Effector memory CD4-positive, alpha-beta T cell (primary cell): ENCODE measurements at regions not wholly inside any gene's neighbourhood (a gene's known extent, or its start where the extent isn't known, plus 50 kb on each side); places are given as distances from the start of the nearest gene placed in this dataset.

Experiments used
- DNase-seq, 3 donors: peaks; one replicate each; pipeline ENCODE4 v3.0.0-alpha.2; 2020
- H3K27ac ChIP-seq: 2 replicates; pipeline ENCODE4 v1.7.0; 2013; ENCODE audit warnings: mild to moderate bottlenecking, low read length, moderate library complexity; ENCODE audit not compliant: insufficient read depth, poor library complexity, severe bottlenecking
- H3K27me3 ChIP-seq: replicated peaks from 2 replicates; pipeline ENCODE4 v1.7.0; 2013; ENCODE audit warnings: mild to moderate bottlenecking, low read length; ENCODE audit not compliant: insufficient read depth, control insufficient read depth, poor library complexity, severe bottlenecking
- H3K36me3 ChIP-seq: 2 replicates; pipeline ENCODE4 v1.7.0; 2013; ENCODE audit warnings: mild to moderate bottlenecking, low read length, moderate library complexity; ENCODE audit not compliant: control insufficient read depth, insufficient read depth
- H3K4me1 ChIP-seq: 2 replicates; pipeline ENCODE4 v1.7.0; 2013; ENCODE audit warnings: low read length, mild to moderate bottlenecking; ENCODE audit not compliant: control insufficient read depth, insufficient read depth, poor library complexity, severe bottlenecking
- H3K4me3 ChIP-seq: 2 replicates; pipeline ENCODE4 v1.7.0; 2013; ENCODE audit warnings: low read length, low read depth, mild to moderate bottlenecking; ENCODE audit not compliant: insufficient read depth, poor library complexity, severe bottlenecking
- H3K9me3 ChIP-seq: 2 replicates; pipeline ENCODE4 v1.7.0; 2013; ENCODE audit warnings: mild to moderate bottlenecking, low read length, moderate library complexity; ENCODE audit not compliant: control insufficient read depth

DNA sequence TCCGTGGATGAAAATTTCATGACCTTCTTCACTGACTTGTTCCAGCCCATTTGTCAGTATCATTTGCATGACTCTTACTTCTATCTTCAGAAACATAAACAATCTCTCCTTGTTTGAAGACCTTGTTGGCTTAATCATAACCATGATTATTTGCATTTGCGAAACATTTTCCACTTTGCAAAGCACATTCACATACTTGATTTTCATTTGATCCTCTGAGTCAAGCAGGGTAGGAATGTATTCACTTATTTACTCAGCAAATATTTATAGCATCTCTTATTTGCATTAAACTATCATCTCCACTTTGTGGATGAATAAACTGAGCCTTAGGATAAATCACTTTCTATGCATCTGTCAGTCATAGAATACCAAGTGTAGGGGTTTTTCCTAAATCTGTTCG is 343.0 kb upstream of the SGCD start:
- H3K9me3 ChIP-seq, result no peaks in the 10 kb centered on the region
- no peaks in the 10 kb centered on the region for H3K4me1 ChIP-seq

GRCh38 chr5:155987265-155987810 is 339.6 kb upstream of the SGCD start:
- Histone ChIP-seq H3K4me1 (no peaks in the 10 kb centered on the region), H3K27ac (no peak overlapping the region), H3K4me3 (no peak overlapping the region), H3K36me3 (no peaks in the 10 kb centered on the region), H3K9me3 (no peaks in the 10 kb centered on the region), H3K27me3 (no peaks in the 10 kb centered on the region)
- no peak for DNase-seq

More for the DNA sequence above, 343.0 kb upstream of the SGCD start:
- H3K36me3 ChIP-seq, result no peaks in the 10 kb centered on the region
- DNase-seq, result no peak
- H3K27ac ChIP-seq, result no peak overlapping the region
- H3K27me3 ChIP-seq, result no peaks in the 10 kb centered on the region
- no peak overlapping the region for H3K4me3 ChIP-seq

- Histone ChIP-seq H3K27me3 (no peaks in the 10 kb centered on the region), H3K27ac (no peak overlapping the region), H3K9me3 (no peaks in the 10 kb centered on the region), H3K36me3 (no peaks in the 10 kb centered on the region), H3K4me1 (no peaks in the 10 kb centered on the region), H3K4me3 (no peak overlapping the region)
- DNase-seq, result no peak
Measured at GRCh38 chr5:155989879-155990278, 337.1 kb upstream of the SGCD start.

DNA sequence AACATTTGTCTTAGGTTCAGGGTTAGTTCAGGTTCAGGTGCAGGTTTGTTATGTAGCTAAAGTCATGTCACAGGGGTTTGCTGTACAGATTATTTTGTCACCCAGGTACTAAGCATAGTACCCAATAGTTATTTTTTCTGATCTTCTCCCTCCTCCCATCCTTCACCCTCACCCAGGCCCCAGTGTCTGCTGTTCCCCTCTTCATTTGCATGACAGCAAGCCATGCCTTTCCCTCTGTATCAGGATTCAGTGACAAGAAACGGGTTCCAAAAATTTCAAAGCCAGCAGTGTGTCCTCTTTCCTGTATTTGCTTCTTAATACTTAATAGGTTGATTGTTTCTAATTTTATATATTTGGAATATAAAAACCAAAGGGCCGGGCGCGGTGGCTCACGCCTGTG is 330.8 kb upstream of the SGCD start:
- no peaks in the 10 kb centered on the region for H3K27me3 ChIP-seq
- no peak overlapping the region for H3K4me3 ChIP-seq
- no peaks in the 10 kb centered on the region for H3K9me3 ChIP-seq
- no peaks in the 10 kb centered on the region for H3K4me1 ChIP-seq
- DNase-seq, result no peak
- H3K27ac ChIP-seq, result no peak overlapping the region
- H3K36me3 ChIP-seq, result no peaks in the 10 kb centered on the region

DNA sequence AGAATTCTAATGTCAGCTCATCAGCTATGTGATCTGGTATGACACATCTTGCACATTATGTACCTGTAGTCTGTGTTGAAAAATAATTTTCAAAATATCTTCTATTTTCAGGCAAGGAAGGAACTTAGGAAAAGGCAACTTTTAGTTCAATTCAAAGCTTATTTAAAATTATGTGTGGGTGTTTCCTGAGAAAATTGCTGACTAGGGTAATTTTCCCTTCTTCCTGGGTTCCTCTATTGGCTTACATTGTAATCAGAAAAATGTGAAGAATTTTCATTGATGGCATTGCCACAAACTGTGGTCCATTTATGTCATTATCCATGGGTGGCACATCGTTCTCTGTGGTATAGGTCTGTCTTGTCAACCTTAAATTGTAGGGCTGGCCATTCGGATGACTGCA is 328.7 kb upstream of the SGCD start:
- Histone ChIP-seq H3K4me1 (no peaks in the 10 kb centered on the region), H3K27ac (no peak overlapping the region), H3K4me3 (no peak overlapping the region), H3K36me3 (no peaks in the 10 kb centered on the region), H3K27me3 (no peaks in the 10 kb centered on the region), H3K9me3 (no peaks in the 10 kb centered on the region)
- no peak for DNase-seq

- no peak for DNase-seq
Measured at GRCh38 chr5:156000115-156000514, 326.8 kb upstream of the SGCD start.

GRCh38 chr5:156004754-156005153 is 322.2 kb upstream of the SGCD start:
- H3K36me3 ChIP-seq, result no peaks in the 10 kb centered on the region
- H3K4me1 ChIP-seq, result no peaks in the 10 kb centered on the region
- DNase-seq, result no peak
- H3K4me3 ChIP-seq, result no peak overlapping the region
- no peaks in the 10 kb centered on the region for H3K27me3 ChIP-seq
- H3K27ac ChIP-seq, result no peak overlapping the region
- H3K9me3 ChIP-seq, result no peaks in the 10 kb centered on the region

More at GRCh38 chr5:156000115-156000514, 326.8 kb upstream of the SGCD start:
- no peaks in the 10 kb centered on the region for H3K4me1 ChIP-seq
- H3K27me3 ChIP-seq, result no peaks in the 10 kb centered on the region
- no peaks in the 10 kb centered on the region for H3K9me3 ChIP-seq
- H3K27ac ChIP-seq, result no peak overlapping the region
- H3K4me3 ChIP-seq, result no peak overlapping the region
- H3K36me3 ChIP-seq, result no peaks in the 10 kb centered on the region

- DNase-seq, result no peak
- H3K9me3 ChIP-seq, result no peaks in the 10 kb centered on the region
- no peaks in the 10 kb centered on the region for H3K36me3 ChIP-seq
- no peaks in the 10 kb centered on the region for H3K4me1 ChIP-seq
- H3K4me3 ChIP-seq, result no peak overlapping the region
- H3K27me3 ChIP-seq, result no peaks in the 10 kb centered on the region
- H3K27ac ChIP-seq, result no peak overlapping the region
Measured at GRCh38 chr5:156006026-156006647, 320.8 kb upstream of the SGCD start.

- no peak for DNase-seq
- H3K36me3 ChIP-seq, result no peaks in the 10 kb centered on the region
- H3K27me3 ChIP-seq, result no peaks in the 10 kb centered on the region
Measured at GRCh38 chr5:156008844-156009243, 318.1 kb upstream of the SGCD start.

DNA sequence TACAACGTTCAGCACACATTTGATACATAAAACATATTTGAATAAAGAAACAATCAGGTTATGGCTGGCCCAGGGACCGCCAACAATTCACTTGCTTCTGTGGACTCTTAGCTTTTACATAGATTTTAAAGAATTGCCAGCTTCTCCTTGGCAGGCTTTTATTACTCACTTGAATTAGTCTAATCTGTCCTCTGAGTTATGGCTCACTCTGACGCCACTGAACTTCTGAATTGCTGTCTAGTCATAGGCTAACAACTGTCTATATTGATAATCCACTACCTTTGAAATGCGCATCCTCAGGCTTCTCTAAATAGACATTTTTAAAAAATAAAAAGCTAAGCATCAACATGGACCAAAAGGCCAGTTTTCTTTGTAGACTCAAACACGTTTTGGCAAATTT is 317.4 kb upstream of the SGCD start:
- Histone ChIP-seq H3K9me3 (no peaks in the 10 kb centered on the region), H3K4me1 (no peaks in the 10 kb centered on the region), H3K36me3 (no peaks in the 10 kb centered on the region), H3K4me3 (no peak overlapping the region), H3K27me3 (no peaks in the 10 kb centered on the region), H3K27ac (no peak overlapping the region)
- no peak for DNase-seq

More at GRCh38 chr5:156008844-156009243, 318.1 kb upstream of the SGCD start:
- no peak overlapping the region for H3K4me3 ChIP-seq
- no peak overlapping the region for H3K27ac ChIP-seq
- no peaks in the 10 kb centered on the region for H3K9me3 ChIP-seq
- H3K4me1 ChIP-seq, result no peaks in the 10 kb centered on the region
